DMS53 treated with DMSO at 0.1 percent for 48 hours (cell line): ENCODE measurements at regions not wholly inside any gene's neighbourhood (a gene's known extent, or its start where the extent isn't known, plus 50 kb on each side); places are given as distances from the start of the nearest gene placed in this dataset.
"Not testable (repeated sequence)": the region's sequence is repeated elsewhere in the genome, so short reads cannot be mapped to it uniquely, and the experiment has no call there.

Experiments
- DNase-seq: peaks from one replicate; lab custom pipeline; 2025; ENCODE audit not compliant: unreplicated experiment; lab: John Stamatoyannopoulos, UW

- no peak for DNase-seq
These were observed 115.7 kb upstream of the NANOS1 start for GRCh38 chr10:118913825-118914224.

- no peak for DNase-seq
These were observed 114.9 kb upstream of the NANOS1 start for GRCh38 chr10:118914629-118915028.

- DNase-seq: no peak
These were observed 114.4 kb upstream of the NANOS1 start for GRCh38 chr10:118915161-118915560.

GRCh38 chr10:118916777-118917176 lies 112.7 kb upstream of the NANOS1 start:
- no peak for DNase-seq

- DNase-seq: no peak
These were observed 111.8 kb upstream of the NANOS1 start for GRCh38 chr10:118917701-118918100.

- no peak for DNase-seq
These were observed 111.4 kb upstream of the NANOS1 start for GRCh38 chr10:118918116-118918515.

- DNase-seq: no peak
These were observed 110.9 kb upstream of the NANOS1 start for GRCh38 chr10:118918587-118918986.

- DNase-seq: no peak
These were observed 109.3 kb upstream of the NANOS1 start for GRCh38 chr10:118920206-118920605.

GRCh38 chr10:118922226-118922625 lies 107.3 kb upstream of the NANOS1 start:
- DNase-seq: no peak

- no peak for DNase-seq
These were observed 106.5 kb upstream of the NANOS1 start for GRCh38 chr10:118922972-118923371.

- DNase-seq: no peak
These were observed 105.0 kb upstream of the NANOS1 start for GRCh38 chr10:118924493-118924892.

- DNase-seq: no peak
These were observed 104.0 kb upstream of the NANOS1 start for GRCh38 chr10:118925404-118926071.

- DNase-seq: no peak
These were observed 103.5 kb upstream of the NANOS1 start for GRCh38 chr10:118926072-118926417.

- DNase-seq: no peak
These were observed 103.1 kb upstream of the NANOS1 start for GRCh38 chr10:118926441-118926840.

GRCh38 chr10:118926903-118927302 lies 102.6 kb upstream of the NANOS1 start:
- DNase-seq: no peak

- no peak for DNase-seq
These were observed 102.2 kb upstream of the NANOS1 start for GRCh38 chr10:118927321-118927720.

GRCh38 chr10:118930614-118931013 lies 98.9 kb upstream of the NANOS1 start:
- no peak for DNase-seq

GRCh38 chr10:118931436-118931835 lies 98.1 kb upstream of the NANOS1 start:
- no peak for DNase-seq

GRCh38 chr10:118932154-118932553 lies 97.4 kb upstream of the NANOS1 start:
- DNase-seq: not testable (repeated sequence)

GRCh38 chr10:118937226-118937625 lies 92.3 kb upstream of the NANOS1 start:
- DNase-seq: no peak

- DNase-seq: no peak
These were observed 90.1 kb upstream of the NANOS1 start for GRCh38 chr10:118939211-118940007.

- no peak for DNase-seq
These were observed 89.1 kb upstream of the NANOS1 start for GRCh38 chr10:118940386-118940785.

GRCh38 chr10:118943253-118943652 lies 86.3 kb upstream of the NANOS1 start:
- no peak for DNase-seq
